GM21786 (cell line): ENCODE measurements at regions not wholly inside any gene's neighbourhood (a gene's known extent, or its start where the extent isn't known, plus 50 kb on each side); places are given as distances from the start of the nearest gene placed in this dataset.

Experiments
- ATAC-seq: cut with Tn5 transposase; IDR thresholded peaks from one replicate; pipeline ENCODE4 v1.9.1; 2021; ENCODE audit not compliant: unreplicated experiment

DNA sequence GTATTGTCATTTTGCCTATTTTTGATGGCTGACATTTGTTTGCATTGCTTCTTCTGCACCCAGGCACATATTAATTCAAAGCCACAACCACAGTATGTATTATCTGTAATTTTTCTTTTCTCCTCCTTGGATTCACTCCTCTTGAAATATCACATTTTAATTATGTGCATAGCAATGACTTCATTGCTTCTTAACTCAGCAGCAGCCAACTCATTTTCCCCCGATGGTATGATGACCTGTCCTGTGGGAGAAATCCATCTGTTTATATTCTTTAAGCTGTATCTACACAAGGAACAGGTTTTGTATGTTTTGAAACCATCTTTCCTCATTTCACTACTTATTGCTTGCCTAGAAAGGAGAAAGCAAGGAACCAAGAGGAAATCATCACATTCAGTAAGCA, 588.8 kb downstream of the INHBA start:
- ATAC-seq: no peak

DNA sequence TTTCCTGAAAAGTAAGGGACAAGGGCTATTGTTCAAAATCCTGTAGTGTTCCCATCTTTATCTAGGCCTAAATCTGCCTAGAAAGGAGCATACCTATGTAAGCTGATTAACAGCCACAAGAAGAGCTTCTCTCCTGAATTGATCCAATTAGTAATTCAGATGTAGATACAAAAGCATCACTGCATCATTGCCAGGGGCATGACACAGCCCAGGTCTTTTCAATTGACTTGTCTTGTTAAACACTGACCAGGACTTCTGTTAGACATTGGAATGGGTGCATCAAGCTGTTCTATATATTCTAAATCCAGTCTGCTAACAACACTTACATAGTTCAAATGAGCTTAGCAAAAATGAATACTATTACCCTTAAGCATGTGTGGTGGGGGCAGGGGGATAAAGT, 589.2 kb downstream of the INHBA start:
- ATAC-seq: no peak

DNA sequence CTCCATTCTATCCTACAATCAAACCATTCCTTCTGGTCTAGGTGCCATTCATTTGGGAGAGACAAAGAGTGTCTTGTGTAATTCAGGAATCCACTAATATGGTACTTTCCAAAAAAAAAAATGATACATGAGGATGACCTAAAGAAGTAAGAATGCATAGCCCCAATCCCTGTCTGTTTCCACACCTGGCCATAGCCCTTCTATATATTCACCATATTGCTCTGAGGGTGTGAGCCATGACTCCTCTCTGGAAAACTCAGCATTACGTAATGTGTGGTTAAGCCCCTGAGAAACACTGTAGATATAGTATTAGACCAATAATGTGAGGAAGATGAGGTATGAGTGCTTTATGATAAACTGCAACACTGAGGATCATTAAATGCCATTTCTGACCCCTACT, 592.7 kb downstream of the INHBA start:
- ATAC-seq: no peak

DNA sequence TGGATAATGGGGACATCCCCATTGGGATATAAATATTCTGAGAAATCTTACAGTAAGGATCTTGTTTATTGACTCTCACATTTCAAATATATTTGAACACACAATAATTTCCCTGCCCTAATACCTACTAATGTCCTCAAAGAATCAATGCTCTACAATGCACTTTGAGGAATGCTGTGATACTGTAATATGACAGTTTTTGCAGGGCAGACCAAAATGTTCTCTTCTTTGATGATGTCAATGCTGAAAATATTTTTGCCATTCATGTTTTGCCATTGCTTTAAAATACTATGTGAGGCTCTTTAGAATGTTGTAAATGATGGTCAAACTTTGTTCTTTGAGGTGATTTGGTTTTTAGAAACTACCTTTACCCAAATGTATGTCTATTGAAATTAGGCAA, 594.1 kb downstream of the INHBA start:
- no peak for ATAC-seq

DNA sequence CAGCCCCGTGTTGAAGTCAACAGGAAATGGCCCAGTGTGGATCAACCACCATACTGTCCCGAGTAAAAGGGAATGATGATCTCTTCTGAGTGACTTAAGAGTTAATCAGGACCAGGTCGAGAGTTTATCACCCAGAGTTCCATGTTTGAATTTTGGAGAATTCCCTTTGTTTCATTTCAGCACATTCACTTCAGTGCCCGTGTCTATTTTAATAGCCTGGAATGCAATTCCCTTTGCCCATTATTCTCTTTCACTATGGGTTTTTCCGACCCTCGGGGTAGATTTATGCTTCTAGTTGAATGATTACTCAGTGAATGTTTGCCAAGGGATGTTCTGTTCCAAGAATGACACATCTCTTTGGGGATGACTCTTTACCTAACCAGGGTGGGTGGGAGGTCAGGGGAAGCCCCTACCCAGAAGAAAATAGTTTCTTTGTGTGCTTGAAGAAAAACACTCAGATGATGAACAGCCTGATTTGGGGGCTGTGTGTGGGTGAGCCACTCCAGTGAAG, 594.9 kb downstream of the INHBA start:
- ATAC-seq: no peak

DNA sequence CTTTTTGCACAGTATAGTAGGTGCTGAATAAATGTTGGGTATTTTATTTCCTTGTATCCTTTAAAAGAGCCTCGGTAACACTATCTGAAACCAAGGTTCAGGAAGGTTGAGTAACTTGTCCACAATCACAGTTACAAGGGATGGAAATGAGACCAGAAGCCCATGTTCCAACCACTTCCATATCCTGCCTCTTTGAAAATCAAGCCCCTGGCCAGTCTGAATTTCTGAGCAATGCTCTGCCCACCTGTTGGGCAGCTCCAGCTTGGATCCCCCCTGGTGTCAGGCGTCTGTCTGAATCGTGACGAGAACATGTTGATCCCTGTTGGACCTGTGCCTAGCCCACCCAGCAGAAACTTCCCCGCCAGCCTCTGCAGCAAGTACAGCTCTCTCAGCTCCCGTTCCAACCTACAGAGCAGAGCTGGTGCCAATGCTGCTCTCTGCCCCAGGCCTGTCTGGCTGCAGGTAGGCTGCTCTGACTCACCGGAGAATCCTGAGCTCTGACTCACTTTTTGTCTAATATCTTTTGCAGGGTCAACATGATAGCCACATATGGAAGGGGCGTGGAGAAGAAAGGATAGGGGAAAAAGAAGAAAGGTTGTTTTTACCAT, 595.5 kb downstream of the INHBA start:
- ATAC-seq: no peak

DNA sequence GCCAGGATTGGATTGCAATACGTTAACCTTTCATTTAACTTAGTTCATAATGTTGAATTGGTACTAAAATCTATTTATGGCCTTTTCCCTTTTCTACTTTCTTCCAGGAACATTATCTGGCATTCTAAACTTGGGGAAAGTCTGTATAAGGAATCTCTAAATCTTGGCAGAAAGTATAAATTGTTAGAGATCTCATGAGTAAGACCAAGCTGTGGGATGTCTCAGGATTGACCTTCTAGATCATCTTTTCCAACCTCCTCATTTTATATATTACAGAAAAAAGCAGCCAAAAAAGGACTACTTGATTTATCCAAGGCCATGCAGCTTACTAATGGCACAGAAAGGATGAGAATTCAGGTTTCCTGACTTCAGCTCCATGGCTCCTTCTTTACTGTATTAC, 598.3 kb downstream of the INHBA start:
- ATAC-seq: no peak

DNA sequence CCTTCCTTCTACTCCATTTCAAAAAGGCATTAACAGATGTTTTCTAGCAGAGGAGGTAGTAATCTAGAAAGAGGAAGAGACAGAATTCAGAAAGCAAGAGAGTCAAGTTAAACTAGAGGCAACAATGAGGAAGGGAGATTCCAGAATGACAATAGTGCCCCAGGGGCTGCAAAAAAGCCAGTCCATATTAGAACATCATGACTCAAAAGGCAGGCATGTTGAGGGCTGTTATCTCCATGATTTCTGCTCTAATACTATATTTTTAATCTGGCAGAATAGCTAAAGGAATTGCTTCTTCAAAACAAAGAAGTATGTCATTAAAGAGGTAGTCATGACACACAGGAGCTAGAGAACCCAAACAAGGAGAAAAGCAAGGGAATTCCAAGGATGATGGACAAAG, 599.6 kb downstream of the INHBA start:
- peak; percentile 82 for ATAC-seq

DNA sequence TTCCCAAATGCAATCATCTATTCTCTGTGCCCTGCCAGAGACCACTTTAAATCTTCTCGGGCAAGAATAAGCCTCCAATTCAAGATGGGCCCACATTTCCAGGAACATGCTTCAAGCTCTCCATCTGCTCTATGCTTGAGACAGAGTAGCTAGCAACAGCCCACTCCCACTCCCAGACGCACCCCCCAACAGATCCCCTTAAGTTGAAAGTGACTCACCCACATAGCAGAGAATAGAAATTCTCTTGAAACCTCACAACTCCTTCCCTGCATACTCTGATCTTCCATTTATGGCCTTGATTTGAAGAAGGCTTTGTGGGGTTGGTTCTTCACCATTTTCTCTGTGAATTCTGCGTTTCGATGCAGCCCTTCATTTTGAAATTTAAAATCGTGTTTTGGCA, 604.0 kb downstream of the INHBA start:
- no peak for ATAC-seq

DNA sequence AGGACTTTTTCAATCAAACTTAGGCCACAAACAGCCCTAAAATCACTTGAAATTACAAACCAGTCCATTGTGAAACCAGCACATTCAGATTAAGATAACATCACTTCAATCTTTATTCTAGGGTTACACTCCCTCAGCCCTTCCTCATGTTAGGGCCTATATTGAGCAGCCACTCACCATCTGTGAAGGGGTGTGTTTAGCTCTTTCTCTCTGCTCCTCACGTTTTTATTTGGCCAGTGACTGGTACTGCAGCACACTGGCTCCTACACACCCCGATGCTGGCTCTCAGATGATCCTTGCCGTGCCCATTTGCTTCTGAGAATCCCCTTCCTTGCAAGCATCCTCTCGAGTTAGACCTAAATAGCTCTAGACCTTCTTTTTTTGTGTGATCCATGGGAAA, 604.5 kb downstream of the INHBA start:
- no peak for ATAC-seq

DNA sequence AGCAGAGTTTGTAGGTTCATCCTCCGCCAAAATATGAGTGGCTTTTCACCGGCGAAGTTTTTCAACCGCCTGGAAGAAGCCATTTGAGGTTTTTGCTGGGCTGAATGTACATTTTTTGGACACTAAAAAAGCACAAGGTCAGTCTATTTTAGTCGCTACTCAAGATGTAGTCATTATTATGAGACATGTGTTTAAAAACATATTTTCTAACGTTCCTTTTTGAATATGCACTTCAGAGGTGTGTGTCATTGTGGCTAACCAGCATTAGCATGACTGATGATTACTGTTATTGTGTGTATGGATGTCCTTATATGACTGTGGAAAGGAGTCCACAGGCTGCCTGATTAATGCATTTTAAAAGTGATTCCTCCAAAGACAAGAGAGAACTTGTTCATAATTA, 605.4 kb downstream of the INHBA start:
- no peak for ATAC-seq

DNA sequence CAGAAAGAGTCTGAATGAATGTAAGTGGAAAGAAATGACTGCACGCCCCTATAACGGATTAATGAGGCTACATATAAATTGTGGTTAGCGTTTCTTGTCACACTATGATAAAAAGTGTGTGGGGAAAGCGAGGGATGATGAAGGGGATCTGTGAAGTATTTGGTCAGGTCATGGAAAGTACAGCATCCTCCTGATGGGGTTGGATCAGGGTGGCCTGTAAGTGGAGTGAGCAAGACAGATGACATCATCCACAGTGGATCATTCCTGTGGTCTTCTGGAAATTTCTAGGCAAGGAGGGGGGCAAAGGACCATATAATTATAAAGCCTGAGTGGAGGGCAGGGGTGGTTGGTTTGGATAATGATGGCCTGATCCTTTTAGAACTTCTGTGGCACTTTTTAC, 606.0 kb downstream of the INHBA start:
- ATAC-seq: no peak

DNA sequence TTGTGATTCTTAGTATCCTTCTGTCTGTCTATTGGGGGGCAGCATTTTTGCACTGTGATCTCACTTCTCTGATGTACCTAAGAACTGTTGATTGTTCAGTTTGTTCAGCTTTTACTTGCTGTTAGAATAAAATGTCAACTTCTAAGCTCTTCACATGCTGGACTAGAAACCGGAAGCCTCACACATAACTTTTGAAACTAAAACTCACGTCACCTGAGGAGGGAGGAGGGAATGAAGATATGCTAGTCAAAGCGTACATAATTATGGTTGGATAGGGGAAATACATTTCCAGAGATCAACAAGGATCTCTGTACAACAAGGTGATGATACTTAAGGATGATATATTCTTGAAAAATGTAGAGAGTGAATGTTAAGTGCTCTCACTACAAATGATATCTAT, 609.7 kb downstream of the INHBA start:
- ATAC-seq: no peak

DNA sequence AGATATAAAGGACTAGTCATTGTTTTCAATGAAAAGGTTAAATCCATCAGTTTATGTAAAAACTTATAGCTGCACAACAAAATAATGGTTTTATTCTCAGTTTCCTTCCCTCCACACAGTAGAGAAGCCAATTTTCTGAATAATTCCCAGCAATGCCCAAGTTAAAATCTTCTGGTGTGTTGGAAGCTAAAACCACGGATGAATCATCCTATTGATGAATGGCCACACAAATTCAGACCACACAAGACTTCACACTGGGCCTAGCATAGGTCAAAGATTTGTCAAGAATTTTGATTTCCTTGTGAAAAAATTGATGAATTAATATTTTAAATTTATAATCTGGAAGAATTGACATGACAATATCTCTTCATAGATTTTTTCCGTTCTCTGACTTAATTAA, 617.6 kb downstream of the INHBA start:
- ATAC-seq: no peak

DNA sequence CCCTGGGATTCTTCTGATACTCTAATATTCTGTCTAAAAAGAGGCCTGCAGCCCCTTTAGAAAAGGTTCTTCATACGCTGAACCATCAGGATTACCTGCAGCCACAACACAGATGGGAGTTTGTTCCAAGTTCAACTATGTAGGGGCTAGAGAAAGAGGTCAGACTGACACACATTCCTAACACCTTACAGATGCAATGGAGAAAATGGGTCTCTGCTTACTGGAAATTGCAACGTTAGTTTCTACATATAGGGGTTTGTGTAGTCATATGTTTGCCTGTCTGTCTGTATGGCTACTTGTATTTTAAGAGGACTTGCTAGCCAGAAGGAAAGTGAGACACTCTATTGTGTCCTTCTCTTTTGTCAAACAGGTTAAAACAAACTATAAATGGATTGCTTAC, 618.5 kb downstream of the INHBA start:
- no peak for ATAC-seq

DNA sequence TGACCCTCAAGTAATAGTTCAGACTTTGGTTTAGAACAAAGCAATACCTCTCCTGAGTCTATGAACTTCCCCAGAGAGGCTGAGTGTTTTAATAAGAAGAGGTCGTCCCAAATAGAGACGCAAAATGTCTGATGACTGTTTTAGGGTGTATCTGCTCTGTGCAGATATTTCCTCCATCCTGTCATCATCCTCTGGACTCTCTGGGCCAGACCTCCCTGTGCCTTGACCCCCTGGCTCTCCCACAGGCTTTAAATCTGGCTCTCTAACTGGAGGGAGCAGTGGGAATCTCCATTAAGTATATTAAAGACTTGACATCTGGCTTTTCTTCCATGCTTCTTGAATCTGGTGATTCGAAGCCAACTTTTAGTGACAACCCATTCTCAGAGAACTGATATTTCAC, 633.3 kb downstream of the INHBA start:
- ATAC-seq: no peak

DNA sequence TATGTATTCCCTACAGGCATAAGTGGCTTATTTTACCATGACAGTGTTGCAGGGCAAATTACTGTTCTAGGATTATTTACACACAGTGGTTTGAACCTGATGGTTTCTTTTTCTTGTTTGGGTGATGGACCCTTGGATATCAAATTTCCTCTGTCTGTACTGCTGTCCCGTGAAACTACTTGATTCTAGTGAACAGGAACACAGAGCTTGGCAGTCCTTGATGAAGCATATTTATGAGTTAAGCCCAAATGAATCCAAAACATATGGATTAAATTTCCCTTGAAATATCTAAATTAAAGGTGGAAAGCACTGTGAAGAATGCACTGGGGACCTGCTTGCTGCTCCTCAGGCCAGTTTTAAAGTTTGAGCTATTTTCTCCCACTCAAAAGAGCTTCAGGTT, 635.3 kb downstream of the INHBA start:
- no peak for ATAC-seq

DNA sequence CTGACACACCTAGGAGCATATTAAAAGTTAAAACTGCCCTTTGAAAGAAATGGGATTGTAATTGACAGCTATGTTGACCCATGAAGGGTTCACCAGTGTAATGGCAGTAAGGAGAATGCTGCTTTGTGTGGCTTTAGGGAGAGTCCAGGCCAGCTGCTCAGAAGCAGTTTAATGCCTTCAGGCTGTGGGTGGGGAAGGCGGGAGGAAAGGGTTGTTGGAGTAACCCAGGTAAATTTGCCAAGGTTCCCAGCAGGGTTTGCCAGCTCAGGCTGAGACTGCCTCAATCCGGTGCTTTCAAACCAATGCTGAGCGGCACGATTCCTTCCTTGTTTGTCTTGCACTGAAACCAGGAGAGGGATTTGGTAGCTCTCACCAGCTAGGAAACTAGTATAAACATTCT, 637.2 kb downstream of the INHBA start:
- no peak for ATAC-seq

DNA sequence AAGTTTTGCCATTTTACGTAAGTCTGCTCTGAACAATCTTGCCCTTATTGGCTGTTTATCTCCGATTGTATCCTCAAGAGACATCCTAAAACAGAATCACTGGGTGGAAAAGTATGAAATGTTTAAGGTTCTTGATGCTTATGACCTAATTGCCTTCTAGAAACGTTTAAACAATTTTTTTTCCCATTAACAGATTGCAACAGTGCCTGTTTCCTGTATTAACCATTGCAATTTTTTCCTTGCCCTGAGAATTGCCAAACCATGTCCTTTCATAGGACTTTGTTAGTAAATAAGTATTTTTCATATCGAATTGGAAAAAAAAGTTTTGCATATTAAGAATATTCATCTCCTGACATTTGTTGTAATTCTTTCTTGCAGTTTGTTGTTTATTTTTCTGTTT, 639.8 kb downstream of the INHBA start:
- no peak for ATAC-seq

DNA sequence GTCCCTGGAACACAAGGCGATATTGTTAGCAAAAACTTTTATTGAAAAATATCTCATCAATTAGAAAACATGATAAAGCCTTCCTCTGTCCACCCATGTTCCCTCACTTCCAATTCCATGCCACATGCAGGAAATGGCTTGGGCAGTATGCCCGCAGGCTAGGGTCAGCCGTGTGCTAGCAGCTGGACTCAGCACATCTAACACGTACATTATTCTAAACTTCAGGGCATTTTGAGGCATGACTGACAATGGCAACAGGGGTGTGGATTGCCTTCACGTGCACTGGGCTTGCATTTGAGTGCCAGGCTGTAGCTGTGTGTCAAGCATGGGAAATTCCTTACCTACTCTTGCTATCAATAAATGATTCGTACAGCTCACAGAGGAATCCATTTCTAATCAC, 642.1 kb downstream of the INHBA start:
- no peak for ATAC-seq

DNA sequence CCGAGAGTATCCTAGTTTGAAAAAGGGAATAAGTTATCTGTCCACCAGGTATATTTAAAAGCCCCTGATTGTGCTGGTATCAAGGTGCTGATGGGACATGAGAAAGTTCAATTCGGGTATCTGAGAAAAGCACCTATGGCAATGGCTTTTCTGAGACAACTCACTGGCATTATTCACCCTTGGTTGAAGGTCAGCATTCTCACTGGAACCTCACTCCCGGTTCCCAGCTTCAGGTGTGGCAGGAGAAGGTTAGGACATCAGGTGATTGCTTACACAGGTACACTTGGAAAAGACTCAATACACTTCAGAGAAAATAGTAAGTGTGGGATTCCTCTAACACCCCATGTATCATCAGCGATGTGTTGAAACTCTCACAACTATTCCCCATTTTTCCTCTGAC, 643.1 kb downstream of the INHBA start:
- no peak for ATAC-seq

DNA sequence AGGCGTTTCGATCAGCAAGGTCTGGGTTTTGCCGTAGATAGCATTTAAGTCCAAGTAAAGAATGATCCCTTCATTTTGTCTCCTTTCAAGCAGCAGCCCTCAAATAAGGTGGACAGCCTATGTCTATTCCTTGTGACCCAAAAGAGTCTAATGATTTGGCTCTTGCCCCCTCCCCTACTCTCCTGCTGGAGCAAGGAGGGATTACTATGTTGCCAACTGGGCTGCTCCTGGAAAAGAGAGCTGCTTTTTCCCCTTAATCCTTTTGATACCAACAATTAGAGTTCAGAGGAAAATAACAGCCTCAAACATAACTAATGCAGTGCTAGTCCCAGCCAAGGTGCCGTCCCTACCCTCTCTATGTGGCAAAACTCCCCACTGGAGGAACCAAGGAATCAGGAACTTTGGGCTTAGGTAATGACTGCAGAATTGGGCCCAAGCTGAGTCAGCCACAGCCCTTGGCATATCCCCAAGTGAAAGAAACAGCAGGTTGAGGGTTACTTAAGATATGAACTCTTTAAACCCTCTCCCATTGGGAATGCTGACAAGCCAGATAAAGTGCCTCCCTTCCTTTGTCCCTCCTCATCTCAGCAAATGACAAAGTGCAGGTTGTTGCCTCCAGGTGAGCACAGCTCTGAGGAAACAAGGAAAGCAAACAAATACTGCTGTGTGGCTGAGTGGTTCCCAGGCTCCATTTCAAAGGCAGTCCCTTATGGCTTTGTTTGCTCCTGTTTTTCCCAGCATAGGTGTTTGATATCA, 643.7 kb downstream of the INHBA start:
- ATAC-seq: no peak
